ENCODE measurements at regions not wholly inside any gene's neighbourhood (a gene's known extent, or its start where the extent isn't known, plus 50 kb on each side); places are given as distances from the start of the nearest gene placed in this dataset.

GRCh38 chr13:99652141-99652540 lies 150.9 kb downstream of the TM9SF2 start:
- Histone ChIP-seq H3K36me3 (no peaks in the 10 kb centered on the region), H3K9me3 (replicated peaks) (no peaks in the 10 kb centered on the region), H3K4me3 (no peak overlapping the region), H3K27me3 (no peaks in the 10 kb centered on the region), H3K27ac (no peak overlapping the region), H3K4me1 (peaks cover 4% of the 10 kb centered on the region; the same call in 1 of the 2 replicates)
- DNase-seq: no peak

- no peak for DNase-seq
- no peak overlapping the region for H3K4me3 ChIP-seq
- H3K27me3 ChIP-seq: no peaks in the 10 kb centered on the region
- peaks cover 4% of the 10 kb centered on the region; the same call in 1 of the 2 replicates for H3K4me1 ChIP-seq
- no peak overlapping the region for H3K27ac ChIP-seq
- H3K36me3 ChIP-seq: no peaks in the 10 kb centered on the region
- H3K9me3 ChIP-seq (replicated peaks): no peaks in the 10 kb centered on the region
Measured at GRCh38 chr13:99651016-99651415, 149.7 kb downstream of the TM9SF2 start.

- Histone ChIP-seq H3K36me3 (no peaks in the 10 kb centered on the region), H3K9me3 (replicated peaks) (no peaks in the 10 kb centered on the region), H3K4me1 (peaks cover 4% of the 10 kb centered on the region; the same call in 1 of the 2 replicates), H3K27ac (no peak overlapping the region), H3K4me3 (no peak overlapping the region), H3K27me3 (no peaks in the 10 kb centered on the region)
- DNase-seq: no peak
Measured at GRCh38 chr13:99650410-99650809, 149.1 kb downstream of the TM9SF2 start.

GRCh38 chr13:99648927-99649326 lies 147.7 kb downstream of the TM9SF2 start:
- Histone ChIP-seq H3K4me3 (no peak overlapping the region), H3K27me3 (no peaks in the 10 kb centered on the region), H3K4me1 (peaks cover 4% of the 10 kb centered on the region; the same call in 1 of the 2 replicates), H3K27ac (no peak overlapping the region), H3K9me3 (replicated peaks) (no peaks in the 10 kb centered on the region), H3K36me3 (no peaks in the 10 kb centered on the region)
- DNase-seq: no peak

- H3K4me1 ChIP-seq: peaks cover 4% of the 10 kb centered on the region; the same call in 1 of the 2 replicates
- H3K36me3 ChIP-seq: no peaks in the 10 kb centered on the region
- H3K9me3 ChIP-seq (replicated peaks): no peaks in the 10 kb centered on the region
- H3K27ac ChIP-seq: no peak overlapping the region
- no peak for DNase-seq
- no peaks in the 10 kb centered on the region for H3K27me3 ChIP-seq
- no peak overlapping the region for H3K4me3 ChIP-seq
Measured at GRCh38 chr13:99648066-99648665, 146.9 kb downstream of the TM9SF2 start.

GRCh38 chr13:99647596-99647985 lies 146.3 kb downstream of the TM9SF2 start:
- Histone ChIP-seq H3K4me1 (peaks cover 4% of the 10 kb centered on the region; the same call in 1 of the 2 replicates), H3K36me3 (no peaks in the 10 kb centered on the region), H3K27ac (no peak overlapping the region), H3K4me3 (no peak overlapping the region), H3K27me3 (no peaks in the 10 kb centered on the region), H3K9me3 (replicated peaks) (no peaks in the 10 kb centered on the region)
- no peak for DNase-seq

GRCh38 chr13:99646866-99647595 lies 145.8 kb downstream of the TM9SF2 start:
- no peak overlapping the region for H3K27ac ChIP-seq
- no peaks in the 10 kb centered on the region for H3K36me3 ChIP-seq
- peaks cover 4% of the 10 kb centered on the region; the same call in 1 of the 2 replicates for H3K4me1 ChIP-seq
- DNase-seq: no peak
- no peak overlapping the region for H3K4me3 ChIP-seq
- no peaks in the 10 kb centered on the region for H3K27me3 ChIP-seq
- no peaks in the 10 kb centered on the region for H3K9me3 ChIP-seq (replicated peaks)

GRCh38 chr13:99642841-99643240 lies 141.6 kb downstream of the TM9SF2 start:
- H3K9me3 ChIP-seq (replicated peaks): no peaks in the 10 kb centered on the region
- H3K4me3 ChIP-seq: no peak overlapping the region
- H3K27me3 ChIP-seq: no peaks in the 10 kb centered on the region
- peaks cover 17% of the 10 kb centered on the region for H3K4me1 ChIP-seq
- H3K27ac ChIP-seq: no peak overlapping the region
- no peaks in the 10 kb centered on the region for H3K36me3 ChIP-seq
- no peak for DNase-seq

- no peaks in the 10 kb centered on the region for H3K9me3 ChIP-seq (replicated peaks)
- no peak overlapping the region for H3K4me3 ChIP-seq
- no peak overlapping the region for H3K27ac ChIP-seq
- DNase-seq: no peak
- no peaks in the 10 kb centered on the region for H3K36me3 ChIP-seq
- peaks cover 16% of the 10 kb centered on the region for H3K4me1 ChIP-seq
- H3K27me3 ChIP-seq: no peaks in the 10 kb centered on the region
Measured at GRCh38 chr13:99642006-99642405, 140.7 kb downstream of the TM9SF2 start.

- Histone ChIP-seq H3K27me3 (no peaks in the 10 kb centered on the region), H3K9me3 (replicated peaks) (no peaks in the 10 kb centered on the region), H3K4me3 (no peak overlapping the region), H3K27ac (no peak overlapping the region), H3K4me1 (peaks cover 16% of the 10 kb centered on the region), H3K36me3 (no peaks in the 10 kb centered on the region)
- peak in 1 of 2 experiments; percentile 65 for DNase-seq
Measured at GRCh38 chr13:99640260-99640659, 139.0 kb downstream of the TM9SF2 start.

GRCh38 chr13:99639126-99639525 lies 137.9 kb downstream of the TM9SF2 start:
- Histone ChIP-seq H3K9me3 (replicated peaks) (no peaks in the 10 kb centered on the region), H3K27ac (no peak overlapping the region), H3K4me3 (no peak overlapping the region), H3K36me3 (no peaks in the 10 kb centered on the region), H3K27me3 (no peaks in the 10 kb centered on the region), H3K4me1 (peaks cover 16% of the 10 kb centered on the region)
- peak; percentile 37 to 43 for DNase-seq

- DNase-seq: no peak
- Histone ChIP-seq H3K27me3 (no peaks in the 10 kb centered on the region), H3K9me3 (replicated peaks) (no peaks in the 10 kb centered on the region; the same call in 1 of the 2 replicates), H3K36me3 (no peaks in the 10 kb centered on the region), H3K27ac (no peak overlapping the region), H3K4me3 (no peak overlapping the region), H3K4me1 (peaks cover 16% of the 10 kb centered on the region)
Measured at GRCh38 chr13:99636728-99637353, 135.6 kb downstream of the TM9SF2 start.

- H3K27ac ChIP-seq: no peak overlapping the region
- H3K27me3 ChIP-seq: no peaks in the 10 kb centered on the region
- H3K4me3 ChIP-seq: no peak overlapping the region
- peaks cover 16% of the 10 kb centered on the region for H3K4me1 ChIP-seq
- no peaks in the 10 kb centered on the region; the same call in 1 of the 2 replicates for H3K9me3 ChIP-seq (replicated peaks)
- H3K36me3 ChIP-seq: no peaks in the 10 kb centered on the region
- DNase-seq: no peak
Measured at GRCh38 chr13:99636306-99636705, 135.0 kb downstream of the TM9SF2 start.

GRCh38 chr13:99634672-99635071 lies 133.4 kb downstream of the TM9SF2 start:
- H3K4me3 ChIP-seq: no peak overlapping the region
- H3K27me3 ChIP-seq: no peaks in the 10 kb centered on the region
- H3K27ac ChIP-seq: no peak overlapping the region
- peaks cover 7% of the 10 kb centered on the region; the same call in 1 of the 2 replicates for H3K4me1 ChIP-seq
- no peaks in the 10 kb centered on the region; the same call in 1 of the 2 replicates for H3K9me3 ChIP-seq (replicated peaks)
- no peak for DNase-seq
- no peaks in the 10 kb centered on the region for H3K36me3 ChIP-seq

- peaks cover 4% of the 10 kb centered on the region for H3K4me1 ChIP-seq
- H3K27me3 ChIP-seq: no peaks in the 10 kb centered on the region
- DNase-seq: no peak
- H3K9me3 ChIP-seq (replicated peaks): no peaks in the 10 kb centered on the region; the same call in 1 of the 2 replicates
- H3K36me3 ChIP-seq: no peaks in the 10 kb centered on the region
- H3K27ac ChIP-seq: no peak overlapping the region
- H3K4me3 ChIP-seq: no peak overlapping the region
Measured at GRCh38 chr13:99630269-99630898, 129.1 kb downstream of the TM9SF2 start.

Data from SJCRH30 (cell line).